ENCODE measurements at regions not wholly inside any gene's neighbourhood (a gene's known extent, or its start where the extent isn't known, plus 50 kb on each side); places are given as distances from the start of the nearest gene placed in this dataset.

DNA sequence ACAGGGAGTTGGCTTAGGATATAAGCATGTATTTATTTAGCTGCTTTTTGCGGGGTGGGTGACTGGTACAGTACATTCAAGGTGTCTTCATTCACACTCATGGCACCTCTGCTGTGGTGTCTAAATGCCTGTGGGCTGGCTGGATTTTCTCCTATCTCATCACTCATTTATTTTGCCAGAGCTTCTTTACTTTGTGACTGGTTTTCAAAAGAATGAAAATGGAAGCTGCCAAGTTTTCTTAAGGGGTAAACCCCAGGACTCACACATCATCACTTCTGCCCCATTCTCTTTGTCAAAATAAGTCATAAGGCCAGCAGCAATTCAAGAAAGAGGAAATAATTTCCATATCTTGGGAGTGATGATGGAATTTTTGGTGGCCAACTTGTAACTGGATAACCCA, 493.4 kb upstream of the ALCAM start:
- H3K27ac Mint-ChIP-seq (ENCODE audit: unreplicated experiment) = no peak overlapping the region
- H3K36me3 Mint-ChIP-seq (ENCODE audit: insufficient read depth, unreplicated experiment) = no peaks in the 10 kb centered on the region
- intact Hi-C loops (cut with micrococcal nuclease; ENCODE audit: unreplicated experiment) = no loop called here
- Histone ChIP-seq H3K4me1 (no peaks in the 10 kb centered on the region), H3K4me3 (ENCODE audit: low read depth, low read length) (no peak overlapping the region), H3K9me3 (no peaks in the 10 kb centered on the region), H3K27me3 (replicated peaks; ENCODE audit: control insufficient read depth, insufficient read depth, low read length) (no peaks in the 10 kb centered on the region), H3K36me3 (ENCODE audit: control insufficient read depth, insufficient read depth, low read length) (no peaks in the 10 kb centered on the region)
- BruUV-seq (replicated peaks) = no TSS peak
- CTCF ChIA-PET = no interaction called here
- no peak for DNase-seq
- TF ChIP-seq, protein P1, sequence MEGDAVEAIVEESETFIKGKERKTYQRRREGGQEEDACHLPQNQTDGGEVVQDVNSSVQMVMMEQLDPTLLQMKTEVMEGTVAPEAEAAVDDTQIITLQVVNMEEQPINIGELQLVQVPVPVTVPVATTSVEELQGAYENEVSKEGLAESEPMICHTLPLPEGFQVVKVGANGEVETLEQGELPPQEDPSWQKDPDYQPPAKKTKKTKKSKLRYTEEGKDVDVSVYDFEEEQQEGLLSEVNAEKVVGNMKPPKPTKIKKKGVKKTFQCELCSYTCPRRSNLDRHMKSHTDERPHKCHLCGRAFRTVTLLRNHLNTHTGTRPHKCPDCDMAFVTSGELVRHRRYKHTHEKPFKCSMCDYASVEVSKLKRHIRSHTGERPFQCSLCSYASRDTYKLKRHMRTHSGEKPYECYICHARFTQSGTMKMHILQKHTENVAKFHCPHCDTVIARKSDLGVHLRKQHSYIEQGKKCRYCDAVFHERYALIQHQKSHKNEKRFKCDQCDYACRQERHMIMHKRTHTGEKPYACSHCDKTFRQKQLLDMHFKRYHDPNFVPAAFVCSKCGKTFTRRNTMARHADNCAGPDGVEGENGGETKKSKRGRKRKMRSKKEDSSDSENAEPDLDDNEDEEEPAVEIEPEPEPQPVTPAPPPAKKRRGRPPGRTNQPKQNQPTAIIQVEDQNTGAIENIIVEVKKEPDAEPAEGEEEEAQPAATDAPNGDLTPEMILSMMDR (IDR thresholded peaks at IDR 0.05; ENCODE audit: insufficient read depth in 1 of 2, low read depth in 1 of 2, low read length in 1 of 2, severe bottlenecking in 1 of 2, unreplicated experiment in 1 of 2) = no peak
- H3K4me1 Mint-ChIP-seq (ENCODE audit: low read depth, unreplicated experiment) = no peaks in the 10 kb centered on the region
- no peak overlapping the region for H3K4me3 Mint-ChIP-seq (ENCODE audit: unreplicated experiment)
- no peaks in the 10 kb centered on the region for H3K9me3 Mint-ChIP-seq (ENCODE audit: unreplicated experiment)
- no peaks in the 10 kb centered on the region for H3K27me3 Mint-ChIP-seq (ENCODE audit: insufficient read depth, unreplicated experiment)
- POLR2A ChIA-PET = no interaction called here

- H3K27ac Mint-ChIP-seq (ENCODE audit: unreplicated experiment) = no peak overlapping the region
- POLR2A ChIA-PET = no interaction called here
Observed at GRCh38 chr3:104878395-104878794, 488.3 kb upstream of the ALCAM start.

DNA sequence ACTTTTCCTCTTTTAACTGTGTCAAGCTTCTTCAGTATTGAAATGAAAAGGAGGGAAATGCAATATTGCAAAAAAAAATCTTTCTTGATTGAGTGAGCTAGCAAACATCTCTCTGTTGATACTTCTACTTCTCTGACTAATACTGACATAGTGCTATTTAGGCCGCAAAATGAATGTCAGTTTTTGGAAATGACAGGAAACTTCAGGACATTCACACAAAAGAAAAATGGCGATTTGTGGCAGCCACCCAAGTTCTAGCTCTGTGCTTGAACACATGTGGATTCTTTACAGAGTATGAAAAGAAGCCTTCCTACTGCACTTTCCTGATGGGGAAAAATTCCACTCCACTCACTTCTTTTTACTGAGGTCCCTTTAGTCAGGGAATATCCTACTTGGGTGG, 486.8 kb upstream of the ALCAM start:
- TF ChIP-seq, protein P1 (IDR thresholded peaks at IDR 0.05; ENCODE audit: insufficient read depth in 1 of 2, low read depth in 1 of 2, low read length in 1 of 2, severe bottlenecking in 1 of 2, unreplicated experiment in 1 of 2) = no peak
- CTCF ChIA-PET = no interaction called here
- BruUV-seq (replicated peaks) = no TSS peak
- no peaks in the 10 kb centered on the region for H3K36me3 ChIP-seq (ENCODE audit: control insufficient read depth, insufficient read depth, low read length)
- intact Hi-C loops (cut with micrococcal nuclease; ENCODE audit: unreplicated experiment) = no loop called here
- Mint-ChIP-seq H3K9me3 (ENCODE audit: unreplicated experiment) (no peaks in the 10 kb centered on the region), H3K36me3 (ENCODE audit: insufficient read depth, unreplicated experiment) (no peaks in the 10 kb centered on the region), H3K27me3 (ENCODE audit: insufficient read depth, unreplicated experiment) (no peaks in the 10 kb centered on the region), H3K27ac (ENCODE audit: unreplicated experiment) (no peak overlapping the region), H3K4me1 (ENCODE audit: low read depth, unreplicated experiment) (no peaks in the 10 kb centered on the region), H3K4me3 (ENCODE audit: unreplicated experiment) (no peak overlapping the region)
- POLR2A ChIA-PET = no interaction called here
- H3K27me3 ChIP-seq (replicated peaks; ENCODE audit: control insufficient read depth, insufficient read depth, low read length) = no peaks in the 10 kb centered on the region; the same call in 1 of the 2 replicates
- H3K4me1 ChIP-seq = no peaks in the 10 kb centered on the region
- no peak overlapping the region for H3K4me3 ChIP-seq (ENCODE audit: low read depth, low read length)
- no peaks in the 10 kb centered on the region for H3K9me3 ChIP-seq
- DNase-seq = no peak

More at GRCh38 chr3:104878395-104878794, 488.3 kb upstream of the ALCAM start:
- DNase-seq = no peak
- Histone ChIP-seq H3K9me3 (no peaks in the 10 kb centered on the region), H3K4me1 (no peaks in the 10 kb centered on the region), H3K27me3 (replicated peaks; ENCODE audit: control insufficient read depth, insufficient read depth, low read length) (no peaks in the 10 kb centered on the region; the same call in 1 of the 2 replicates), H3K36me3 (ENCODE audit: control insufficient read depth, insufficient read depth, low read length) (no peaks in the 10 kb centered on the region), H3K4me3 (ENCODE audit: low read depth, low read length) (no peak overlapping the region)
- Mint-ChIP-seq H3K9me3 (ENCODE audit: unreplicated experiment) (no peaks in the 10 kb centered on the region), H3K4me1 (ENCODE audit: low read depth, unreplicated experiment) (no peaks in the 10 kb centered on the region), H3K27me3 (ENCODE audit: insufficient read depth, unreplicated experiment) (no peaks in the 10 kb centered on the region), H3K4me3 (ENCODE audit: unreplicated experiment) (no peak overlapping the region), H3K36me3 (ENCODE audit: insufficient read depth, unreplicated experiment) (no peaks in the 10 kb centered on the region)
- BruUV-seq (replicated peaks) = no TSS peak
- intact Hi-C loops (cut with micrococcal nuclease; ENCODE audit: unreplicated experiment) = no loop called here
- TF ChIP-seq, protein P1 (IDR thresholded peaks at IDR 0.05; ENCODE audit: insufficient read depth in 1 of 2, low read depth in 1 of 2, low read length in 1 of 2, severe bottlenecking in 1 of 2, unreplicated experiment in 1 of 2) = no peak
- CTCF ChIA-PET = no interaction called here

Data from Caco-2 (cell line).